Astrocyte (in vitro differentiated cells and primary cell): ENCODE measurements at regions not wholly inside any gene's neighbourhood (a gene's known extent, or its start where the extent isn't known, plus 50 kb on each side); places are given as distances from the start of the nearest gene placed in this dataset.

Experiments used
- DNase-seq: peaks from one replicate; pipeline ENCODE4 v3.0.0-alpha.2; 2010; ENCODE audit warnings: low read depth
- FAIRE-seq: peaks from 2 replicates; lab custom pipeline; 2011; peaks lifted over from hg19 to GRCh38; lab: Jason Lieb, UNC
- H2AFZ ChIP-seq: 2 replicates; pipeline ENCODE4 v1.6.0; 2012; ENCODE audit warnings: low read depth, low read length, inconsistent platforms
- H3K27ac ChIP-seq: 2 replicates; pipeline ENCODE4 v1.5.1; 2011; ENCODE audit warnings: low read depth, low read length, inconsistent platforms
- H3K27me3 ChIP-seq: 2 replicates; pipeline ENCODE4 v1.6.0; 2011; ENCODE audit warnings: low read length, inconsistent platforms; ENCODE audit not compliant: insufficient read depth
- H3K36me3 ChIP-seq: 2 replicates; pipeline ENCODE4 v1.5.1; 2011; ENCODE audit warnings: low read length, inconsistent platforms; ENCODE audit not compliant: insufficient read depth
- H3K4me1 ChIP-seq: 2 replicates; pipeline ENCODE4 v1.5.1; 2011; ENCODE audit warnings: low read length, inconsistent platforms; ENCODE audit not compliant: insufficient read depth
- H3K4me2 ChIP-seq: 2 replicates; pipeline ENCODE4 v1.6.0; 2012; ENCODE audit warnings: low read length, inconsistent platforms
- H3K4me3 ChIP-seq: 2 replicates; pipeline ENCODE4 v1.5.1; 2011; ENCODE audit warnings: low read depth, mild to moderate bottlenecking, low read length, inconsistent platforms; ENCODE audit not compliant: insufficient read depth
- H3K79me2 ChIP-seq: 2 replicates; pipeline ENCODE4 v1.6.0; 2012; ENCODE audit warnings: mild to moderate bottlenecking, low read length, inconsistent platforms; ENCODE audit not compliant: insufficient read depth
- H3K9ac ChIP-seq: 2 replicates; pipeline ENCODE4 v1.6.0; 2012; ENCODE audit warnings: mild to moderate bottlenecking, low read length, inconsistent platforms
- H3K9me3 ChIP-seq: 2 replicates; pipeline ENCODE4 v1.5.1; 2012; ENCODE audit warnings: low read depth, mild to moderate bottlenecking, low read length, inconsistent platforms; ENCODE audit not compliant: insufficient read depth
- H4K20me1 ChIP-seq: 2 replicates; pipeline ENCODE4 v1.6.0; 2012; ENCODE audit warnings: low read length, inconsistent platforms; ENCODE audit not compliant: insufficient read depth
- H3K27ac Mint-ChIP-seq: one replicate; pipeline ENCODE4 v1.8.0; 2021; ENCODE audit warnings: mild to moderate bottlenecking, mixed read lengths; ENCODE audit not compliant: unreplicated experiment
- H3K27me3 Mint-ChIP-seq: one replicate; pipeline ENCODE4 v1.8.0; 2021; ENCODE audit warnings: low read depth, mixed read lengths; ENCODE audit not compliant: unreplicated experiment
- H3K36me3 Mint-ChIP-seq: one replicate; pipeline ENCODE4 v1.8.0; 2021; ENCODE audit warnings: low read depth, mixed read lengths; ENCODE audit not compliant: unreplicated experiment
- H3K4me1 Mint-ChIP-seq: one replicate; pipeline ENCODE4 v1.8.0; 2021; ENCODE audit warnings: low read depth, mixed read lengths; ENCODE audit not compliant: unreplicated experiment
- H3K4me3 Mint-ChIP-seq: one replicate; pipeline ENCODE4 v1.8.0; 2021; ENCODE audit warnings: mild to moderate bottlenecking, moderate library complexity, mixed read lengths; ENCODE audit not compliant: unreplicated experiment
- H3K9me3 Mint-ChIP-seq: one replicate; pipeline ENCODE4 v1.8.0; 2021; ENCODE audit warnings: mild to moderate bottlenecking, mixed read lengths; ENCODE audit not compliant: unreplicated experiment
- EZH2 ChIP-seq: IDR thresholded peaks from 2 replicates; pipeline ENCODE4 v1.6.1; 2012; ENCODE audit warnings: mild to moderate bottlenecking, low read length, inconsistent platforms; ENCODE audit not compliant: insufficient read depth
- TF ChIP-seq, protein P1 (sequence below): IDR thresholded peaks from 2 replicates; pipeline ENCODE4 v1.5.1; 2011; ENCODE audit warnings: low read depth, mild to moderate bottlenecking, inconsistent platforms, low read length, moderate library complexity; ENCODE audit not compliant: insufficient read depth

DNA sequence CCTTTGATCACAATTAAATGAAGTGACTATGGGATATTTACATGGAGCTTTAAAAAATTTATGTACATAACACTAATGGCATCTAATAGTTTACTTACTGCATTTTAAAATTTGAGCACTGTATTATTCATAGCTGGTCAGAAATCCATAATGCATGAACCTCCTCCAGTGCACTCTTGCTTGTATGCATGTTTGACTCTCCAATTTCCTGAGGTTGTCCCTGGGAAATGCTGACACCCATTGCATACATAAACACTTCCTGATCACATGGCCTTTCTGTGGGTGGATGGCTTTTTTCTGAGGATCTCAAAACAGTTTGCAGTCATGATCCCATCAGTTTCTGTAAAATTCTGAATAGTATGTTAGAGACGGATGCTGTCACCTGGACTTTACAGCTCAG lies 577.8 kb downstream of the REEP3 start:
- H3K79me2 ChIP-seq, result no peaks in the 10 kb centered on the region
- H3K9me3 ChIP-seq, result no peaks in the 10 kb centered on the region
- H3K4me2 ChIP-seq, result no peak overlapping the region
- H3K4me3 ChIP-seq, result no peak overlapping the region
- H3K9ac ChIP-seq, result no peak overlapping the region
- H3K27ac ChIP-seq, result no peak overlapping the region
- H3K4me1 ChIP-seq, result no peaks in the 10 kb centered on the region
- no peak for TF ChIP-seq EZH2
- TF ChIP-seq, protein P1, sequence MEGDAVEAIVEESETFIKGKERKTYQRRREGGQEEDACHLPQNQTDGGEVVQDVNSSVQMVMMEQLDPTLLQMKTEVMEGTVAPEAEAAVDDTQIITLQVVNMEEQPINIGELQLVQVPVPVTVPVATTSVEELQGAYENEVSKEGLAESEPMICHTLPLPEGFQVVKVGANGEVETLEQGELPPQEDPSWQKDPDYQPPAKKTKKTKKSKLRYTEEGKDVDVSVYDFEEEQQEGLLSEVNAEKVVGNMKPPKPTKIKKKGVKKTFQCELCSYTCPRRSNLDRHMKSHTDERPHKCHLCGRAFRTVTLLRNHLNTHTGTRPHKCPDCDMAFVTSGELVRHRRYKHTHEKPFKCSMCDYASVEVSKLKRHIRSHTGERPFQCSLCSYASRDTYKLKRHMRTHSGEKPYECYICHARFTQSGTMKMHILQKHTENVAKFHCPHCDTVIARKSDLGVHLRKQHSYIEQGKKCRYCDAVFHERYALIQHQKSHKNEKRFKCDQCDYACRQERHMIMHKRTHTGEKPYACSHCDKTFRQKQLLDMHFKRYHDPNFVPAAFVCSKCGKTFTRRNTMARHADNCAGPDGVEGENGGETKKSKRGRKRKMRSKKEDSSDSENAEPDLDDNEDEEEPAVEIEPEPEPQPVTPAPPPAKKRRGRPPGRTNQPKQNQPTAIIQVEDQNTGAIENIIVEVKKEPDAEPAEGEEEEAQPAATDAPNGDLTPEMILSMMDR, result no peak
- Mint-ChIP-seq H3K4me3 (no peak overlapping the region), H3K27me3 (no peaks in the 10 kb centered on the region), H3K36me3 (no peaks in the 10 kb centered on the region), H3K27ac (no peak overlapping the region), H3K9me3 (no peaks in the 10 kb centered on the region), H3K4me1 (peaks cover 2% of the 10 kb centered on the region)
- H3K27me3 ChIP-seq, result no peaks in the 10 kb centered on the region
- H4K20me1 ChIP-seq, result no peaks in the 10 kb centered on the region
- no peak for DNase-seq
- H3K36me3 ChIP-seq, result no peaks in the 10 kb centered on the region
- H2AFZ ChIP-seq, result no peak overlapping the region
- FAIRE-seq, result no peak

- Histone ChIP-seq H3K9ac (no peak overlapping the region), H3K4me2 (no peak overlapping the region), H3K27ac (no peak overlapping the region), H3K36me3 (no peaks in the 10 kb centered on the region), H3K4me3 (no peak overlapping the region), H3K9me3 (no peaks in the 10 kb centered on the region), H4K20me1 (no peaks in the 10 kb centered on the region), H3K27me3 (no peaks in the 10 kb centered on the region), H2AFZ (no peak overlapping the region), H3K79me2 (no peaks in the 10 kb centered on the region), H3K4me1 (no peaks in the 10 kb centered on the region)
- Mint-ChIP-seq H3K27me3 (no peaks in the 10 kb centered on the region), H3K9me3 (no peaks in the 10 kb centered on the region), H3K4me1 (no peaks in the 10 kb centered on the region), H3K36me3 (no peaks in the 10 kb centered on the region), H3K27ac (no peak overlapping the region), H3K4me3 (no peak overlapping the region)
- DNase-seq, result no peak
- no peak for FAIRE-seq
- no peak for TF ChIP-seq EZH2
- TF ChIP-seq, protein P1, result no peak
These were observed 580.5 kb downstream of the REEP3 start for GRCh38 chr10:64101606-64102263.

- no peaks in the 10 kb centered on the region for H3K4me1 Mint-ChIP-seq
- H3K79me2 ChIP-seq, result no peaks in the 10 kb centered on the region
- H3K27me3 ChIP-seq, result no peaks in the 10 kb centered on the region
- DNase-seq, result no peak
- H3K4me1 ChIP-seq, result no peaks in the 10 kb centered on the region
- no peak overlapping the region for H3K4me2 ChIP-seq
- no peak overlapping the region for H3K27ac Mint-ChIP-seq
- TF ChIP-seq, protein P1, result no peak
- no peak for TF ChIP-seq EZH2
- no peak overlapping the region for H3K27ac ChIP-seq
- H3K9ac ChIP-seq, result no peak overlapping the region
- H4K20me1 ChIP-seq, result no peaks in the 10 kb centered on the region
- no peak overlapping the region for H3K4me3 ChIP-seq
- no peak overlapping the region for H2AFZ ChIP-seq
- H3K4me3 Mint-ChIP-seq, result no peak overlapping the region
- no peaks in the 10 kb centered on the region for H3K9me3 ChIP-seq
- no peaks in the 10 kb centered on the region for H3K36me3 Mint-ChIP-seq
- FAIRE-seq, result no peak
- no peaks in the 10 kb centered on the region for H3K27me3 Mint-ChIP-seq
- H3K9me3 Mint-ChIP-seq, result no peaks in the 10 kb centered on the region
- H3K36me3 ChIP-seq, result no peaks in the 10 kb centered on the region
These were observed 581.0 kb downstream of the REEP3 start for GRCh38 chr10:64102264-64102633.
